ENCODE measurements at regions not wholly inside any gene's neighbourhood (a gene's known extent, or its start where the extent isn't known, plus 50 kb on each side); places are given as distances from the start of the nearest gene placed in this dataset.

DNA sequence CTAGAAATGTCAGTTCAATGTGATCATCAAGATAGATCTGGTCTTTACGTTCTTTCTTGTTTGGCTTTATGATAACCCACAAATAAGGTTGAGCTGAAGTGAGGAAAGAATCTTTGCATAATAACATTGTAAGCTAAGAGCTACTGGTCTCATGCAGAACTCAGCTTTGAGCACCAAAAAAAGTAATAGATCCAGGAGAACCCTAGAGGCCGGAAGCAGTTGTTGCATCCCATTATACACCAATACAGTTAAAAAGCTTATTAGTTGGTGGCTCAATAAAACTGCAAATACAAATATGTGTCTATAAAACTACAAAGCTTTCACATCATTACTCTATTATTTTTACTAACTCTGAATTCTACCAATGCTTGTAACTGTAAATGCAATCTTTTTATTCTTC, 85.5 kb upstream of the NUDT12 start:
- CTCF ChIA-PET: no interaction called here
- Histone ChIP-seq H3K27ac (ENCODE audit: low read length in 2 of 2) (no peak overlapping the region), H3K9me3 (ENCODE audit: control extremely low read depth in 1 of 3, control insufficient read depth in 2 of 3, insufficient read depth in 1 of 3, low read length in 2 of 3) (no peaks in the 10 kb centered on the region), H3K4me3 (ENCODE audit: control extremely low read depth in 1 of 5, extremely low read depth in 1 of 5, insufficient read depth in 1 of 5, low read depth in 2 of 5, low read length in 4 of 5) (no peak overlapping the region), H3K36me3 (replicated peaks in 1 of 2; ENCODE audit: control extremely low read depth in 1 of 2, control insufficient read depth in 1 of 2, extremely low read depth in 1 of 2, insufficient read depth in 2 of 2, low read length in 1 of 2) (no peaks in the 10 kb centered on the region), H3K27me3 (replicated peaks in 1 of 4; ENCODE audit: control extremely low read depth in 1 of 4, control insufficient read depth in 3 of 4, insufficient read depth in 4 of 4, low read length in 3 of 4) (no peaks in the 10 kb centered on the region), H3K4me1 (ENCODE audit: control insufficient read depth in 2 of 2, insufficient read depth in 2 of 2, low read length in 2 of 2) (no peaks in the 10 kb centered on the region), H3K79me2 (ENCODE audit: control insufficient read depth, insufficient read depth, low read length) (no peaks in the 10 kb centered on the region), H2AFZ (ENCODE audit: insufficient read depth, low read depth, low read length, poor library complexity, severe bottlenecking) (no peak overlapping the region), H3K9ac (ENCODE audit: low read length) (no peak overlapping the region), H3K4me2 (replicated peaks; ENCODE audit: low read depth, low read length, poor library complexity, severe bottlenecking) (no peak overlapping the region), H4K20me1 (ENCODE audit: control insufficient read depth, insufficient read depth, low read length, poor library complexity, severe bottlenecking) (no peaks in the 10 kb centered on the region)
- H3K4me3 Mint-ChIP-seq: no peak overlapping the region
- no peaks in the 10 kb centered on the region for H3K27me3 Mint-ChIP-seq
- no peaks in the 10 kb centered on the region for H3K9me3 Mint-ChIP-seq (ENCODE audit: insufficient read depth)
- intact Hi-C loops (cut with micrococcal nuclease): no loop called here
- ATAC-seq (ENCODE audit: low read depth) (no peak), DNase-seq (no peak)
- POLR2A ChIA-PET: no interaction called here
- no peaks in the 10 kb centered on the region for H3K4me1 Mint-ChIP-seq
- no CpG with 5 or more reads among the region's 2 CpGs for WGBS (ENCODE audit: insufficient coverage)
- no peak overlapping the region for H3K27ac Mint-ChIP-seq
- TF ChIP-seq, protein P1, sequence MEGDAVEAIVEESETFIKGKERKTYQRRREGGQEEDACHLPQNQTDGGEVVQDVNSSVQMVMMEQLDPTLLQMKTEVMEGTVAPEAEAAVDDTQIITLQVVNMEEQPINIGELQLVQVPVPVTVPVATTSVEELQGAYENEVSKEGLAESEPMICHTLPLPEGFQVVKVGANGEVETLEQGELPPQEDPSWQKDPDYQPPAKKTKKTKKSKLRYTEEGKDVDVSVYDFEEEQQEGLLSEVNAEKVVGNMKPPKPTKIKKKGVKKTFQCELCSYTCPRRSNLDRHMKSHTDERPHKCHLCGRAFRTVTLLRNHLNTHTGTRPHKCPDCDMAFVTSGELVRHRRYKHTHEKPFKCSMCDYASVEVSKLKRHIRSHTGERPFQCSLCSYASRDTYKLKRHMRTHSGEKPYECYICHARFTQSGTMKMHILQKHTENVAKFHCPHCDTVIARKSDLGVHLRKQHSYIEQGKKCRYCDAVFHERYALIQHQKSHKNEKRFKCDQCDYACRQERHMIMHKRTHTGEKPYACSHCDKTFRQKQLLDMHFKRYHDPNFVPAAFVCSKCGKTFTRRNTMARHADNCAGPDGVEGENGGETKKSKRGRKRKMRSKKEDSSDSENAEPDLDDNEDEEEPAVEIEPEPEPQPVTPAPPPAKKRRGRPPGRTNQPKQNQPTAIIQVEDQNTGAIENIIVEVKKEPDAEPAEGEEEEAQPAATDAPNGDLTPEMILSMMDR (IDR thresholded peaks at IDR 0.05): no peak
- no peak for TF ChIP-seq EZH2 (IDR thresholded peaks at IDR 0.05; ENCODE audit: borderline replicate concordance, insufficient read depth, low read depth, low read length, poor library complexity, severe bottlenecking)

GRCh38 chr5:103646698-103647614, 84.4 kb upstream of the NUDT12 start:
- no peak overlapping the region for H3K27ac Mint-ChIP-seq
- Histone ChIP-seq H2AFZ (ENCODE audit: insufficient read depth, low read depth, low read length, poor library complexity, severe bottlenecking) (no peak overlapping the region), H3K36me3 (replicated peaks in 1 of 2; ENCODE audit: control extremely low read depth in 1 of 2, control insufficient read depth in 1 of 2, extremely low read depth in 1 of 2, insufficient read depth in 2 of 2, low read length in 1 of 2) (no peaks in the 10 kb centered on the region), H4K20me1 (ENCODE audit: control insufficient read depth, insufficient read depth, low read length, poor library complexity, severe bottlenecking) (no peaks in the 10 kb centered on the region), H3K9me3 (ENCODE audit: control extremely low read depth in 1 of 3, control insufficient read depth in 2 of 3, insufficient read depth in 1 of 3, low read length in 2 of 3) (no peaks in the 10 kb centered on the region), H3K27me3 (replicated peaks in 1 of 4; ENCODE audit: control extremely low read depth in 1 of 4, control insufficient read depth in 3 of 4, insufficient read depth in 4 of 4, low read length in 3 of 4) (no peaks in the 10 kb centered on the region), H3K4me3 (ENCODE audit: control extremely low read depth in 1 of 5, extremely low read depth in 1 of 5, insufficient read depth in 1 of 5, low read depth in 2 of 5, low read length in 4 of 5) (no peak overlapping the region), H3K79me2 (ENCODE audit: control insufficient read depth, insufficient read depth, low read length) (no peaks in the 10 kb centered on the region), H3K9ac (ENCODE audit: low read length) (no peak overlapping the region), H3K27ac (ENCODE audit: low read length in 2 of 2) (no peak overlapping the region), H3K4me2 (replicated peaks; ENCODE audit: low read depth, low read length, poor library complexity, severe bottlenecking) (no peak overlapping the region), H3K4me1 (ENCODE audit: control insufficient read depth in 2 of 2, insufficient read depth in 2 of 2, low read length in 2 of 2) (no peaks in the 10 kb centered on the region)
- ATAC-seq (ENCODE audit: low read depth) (no peak), DNase-seq (no peak)
- no peaks in the 10 kb centered on the region for H3K9me3 Mint-ChIP-seq (ENCODE audit: insufficient read depth)
- ChIA-PET POLR2A (no interaction called here), CTCF (no interaction called here)
- H3K4me1 Mint-ChIP-seq: no peaks in the 10 kb centered on the region
- H3K27me3 Mint-ChIP-seq: no peaks in the 10 kb centered on the region
- intact Hi-C loops (cut with micrococcal nuclease): no loop called here
- WGBS (ENCODE audit: insufficient coverage): 89% methylated on average over 4 of the region's 6 CpGs
- TF ChIP-seq EZH2 (IDR thresholded peaks at IDR 0.05; ENCODE audit: borderline replicate concordance, insufficient read depth, low read depth, low read length, poor library complexity, severe bottlenecking): no peak
- TF ChIP-seq, protein P1 (IDR thresholded peaks at IDR 0.05): no peak
- H3K4me3 Mint-ChIP-seq: no peak overlapping the region
